MCF 10A (cell line): ENCODE measurements at regions not wholly inside any gene's neighbourhood (a gene's known extent, or its start where the extent isn't known, plus 50 kb on each side); places are given as distances from the start of the nearest gene placed in this dataset.

Source experiments
- BruUV-seq: library from RNA; stranded (reverse); fragments of 400-500 nt; replicated peaks from 2 replicates; lab custom pipeline; 2021; lab: Mats Ljungman, UMichigan
- CTCF ChIA-PET: fragments of 300-600 bp; sonication (Branson Sonifier 250); formaldehyde crosslinking; extraction: SDS; loops from one replicate; lab custom pipeline; 2021; ENCODE audit warnings: antibody characterized with exemption, inconsistent platforms; lab: Yijun Ruan, JAX
- POLR2A ChIA-PET: fragments of 300-600, 350-650 bp; sonication (Branson Sonifier 250); formaldehyde crosslinking; extraction: SDS; loops from one replicate; lab custom pipeline; 2020; ENCODE audit warnings: antibody characterized with exemption, inconsistent platforms; lab: Yijun Ruan, JAX
- DNase-seq: peaks from one replicate; pipeline ENCODE4 v3.0.0-alpha.2; 2018; ENCODE audit not compliant: unreplicated experiment
- H3K27ac Mint-ChIP-seq: one replicate; pipeline ENCODE4 v1.8.0; 2022; ENCODE audit warnings: mild to moderate bottlenecking, low read depth, mixed read lengths; ENCODE audit not compliant: unreplicated experiment
- H3K27me3 Mint-ChIP-seq: one replicate; pipeline ENCODE4 v1.8.0; 2022; ENCODE audit warnings: mixed read lengths; ENCODE audit not compliant: insufficient read depth, unreplicated experiment
- H3K36me3 Mint-ChIP-seq: one replicate; pipeline ENCODE4 v1.8.0; 2022; ENCODE audit warnings: mild to moderate bottlenecking, moderate library complexity, mixed read lengths; ENCODE audit not compliant: insufficient read depth, unreplicated experiment
- H3K4me1 Mint-ChIP-seq: one replicate; pipeline ENCODE4 v1.8.0; 2022; ENCODE audit warnings: mixed read lengths; ENCODE audit not compliant: insufficient read depth, unreplicated experiment
- H3K4me3 Mint-ChIP-seq: one replicate; pipeline ENCODE4 v1.8.0; 2022; ENCODE audit warnings: mild to moderate bottlenecking, moderate library complexity, mixed read lengths; ENCODE audit not compliant: unreplicated experiment
- H3K9me3 Mint-ChIP-seq: one replicate; pipeline ENCODE4 v1.8.0; 2022; ENCODE audit warnings: mixed read lengths; ENCODE audit not compliant: unreplicated experiment
- intact Hi-C: fragments of 100-400 bp; cut with micrococcal nuclease; formaldehyde crosslinking; loops from 2 replicates; pipeline ENCODE4 v1.14.1; 2022
- TF ChIP-seq, protein P1 (sequence below): fragments of 200-600 bp; IDR thresholded peaks from one replicate; pipeline ENCODE4 v1.8.0; 2022; ENCODE audit warnings: antibody characterized with exemption, mild to moderate bottlenecking; ENCODE audit not compliant: unreplicated experiment

DNA sequence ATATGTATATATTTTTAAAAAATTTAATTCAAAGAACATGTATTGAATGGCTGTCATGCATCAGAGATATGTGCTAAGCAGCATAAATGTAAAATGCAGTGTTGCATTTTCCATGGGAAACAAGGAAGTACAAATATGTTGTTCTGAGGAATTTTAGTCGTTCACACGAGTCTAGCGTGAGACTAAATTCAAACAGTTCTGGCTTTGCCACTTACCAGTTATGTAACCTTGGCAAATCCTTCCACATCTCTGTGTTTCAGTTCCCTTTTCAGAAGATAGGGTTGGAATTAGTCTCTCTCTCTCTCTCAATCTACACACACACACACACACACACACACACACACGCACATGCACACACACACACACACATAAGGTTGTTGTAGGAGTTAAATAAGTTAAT lies 305.4 kb downstream of the UTRN start:
- intact Hi-C loops = no loop called here
- TF ChIP-seq, protein P1, sequence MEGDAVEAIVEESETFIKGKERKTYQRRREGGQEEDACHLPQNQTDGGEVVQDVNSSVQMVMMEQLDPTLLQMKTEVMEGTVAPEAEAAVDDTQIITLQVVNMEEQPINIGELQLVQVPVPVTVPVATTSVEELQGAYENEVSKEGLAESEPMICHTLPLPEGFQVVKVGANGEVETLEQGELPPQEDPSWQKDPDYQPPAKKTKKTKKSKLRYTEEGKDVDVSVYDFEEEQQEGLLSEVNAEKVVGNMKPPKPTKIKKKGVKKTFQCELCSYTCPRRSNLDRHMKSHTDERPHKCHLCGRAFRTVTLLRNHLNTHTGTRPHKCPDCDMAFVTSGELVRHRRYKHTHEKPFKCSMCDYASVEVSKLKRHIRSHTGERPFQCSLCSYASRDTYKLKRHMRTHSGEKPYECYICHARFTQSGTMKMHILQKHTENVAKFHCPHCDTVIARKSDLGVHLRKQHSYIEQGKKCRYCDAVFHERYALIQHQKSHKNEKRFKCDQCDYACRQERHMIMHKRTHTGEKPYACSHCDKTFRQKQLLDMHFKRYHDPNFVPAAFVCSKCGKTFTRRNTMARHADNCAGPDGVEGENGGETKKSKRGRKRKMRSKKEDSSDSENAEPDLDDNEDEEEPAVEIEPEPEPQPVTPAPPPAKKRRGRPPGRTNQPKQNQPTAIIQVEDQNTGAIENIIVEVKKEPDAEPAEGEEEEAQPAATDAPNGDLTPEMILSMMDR = no peak
- Mint-ChIP-seq H3K9me3 (no peaks in the 10 kb centered on the region), H3K27ac (no peak overlapping the region), H3K4me1 (no peaks in the 10 kb centered on the region), H3K36me3 (no peaks in the 10 kb centered on the region), H3K4me3 (no peak overlapping the region), H3K27me3 (no peaks in the 10 kb centered on the region)
- ChIA-PET CTCF (interaction anchor here (0.7 to 1.1 kb wide), 2 partner anchors 342 to 547 kb away, joined by 3 to 5 read pairs; no protein-coding TSS in a partner anchor), POLR2A (interaction anchor here (0.6 kb wide), 1 partner anchor 211 kb away, joined by 3 read pairs; no protein-coding TSS in a partner anchor)
- BruUV-seq = no TSS peak
- no peak for DNase-seq

DNA sequence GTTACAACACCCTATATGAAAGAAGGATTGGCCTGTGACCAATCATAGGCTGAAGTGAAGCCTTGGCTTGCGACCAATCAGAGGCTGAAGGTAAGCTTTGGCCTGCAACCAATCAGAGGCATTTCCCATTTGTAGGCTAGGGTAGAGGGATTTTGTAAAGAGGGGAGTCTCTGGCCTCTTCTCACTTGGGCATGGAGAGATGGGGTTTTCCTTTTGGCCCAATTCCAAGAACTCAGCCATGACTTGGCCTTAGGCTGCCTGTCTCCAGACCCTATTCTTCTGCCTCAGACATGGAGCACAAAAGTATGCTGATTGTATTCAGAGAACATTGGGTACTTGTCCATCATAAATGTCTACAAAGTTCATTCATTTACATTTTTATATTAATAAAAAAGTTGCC lies 308.3 kb downstream of the UTRN start:
- DNase-seq = no peak
- intact Hi-C loops = no loop called here
- no peak overlapping the region for H3K4me3 Mint-ChIP-seq
- TF ChIP-seq, protein P1 = no peak
- ChIA-PET CTCF (interaction anchor here (0.6 kb wide), 2 partner anchors 337 to 617 kb away, joined by 3 read pairs; no protein-coding TSS in a partner anchor), POLR2A (no interaction called here)
- no TSS peak for BruUV-seq
- H3K27me3 Mint-ChIP-seq = no peaks in the 10 kb centered on the region
- H3K4me1 Mint-ChIP-seq = no peaks in the 10 kb centered on the region
- no peak overlapping the region for H3K27ac Mint-ChIP-seq
- no peaks in the 10 kb centered on the region for H3K36me3 Mint-ChIP-seq
- no peaks in the 10 kb centered on the region for H3K9me3 Mint-ChIP-seq

DNA sequence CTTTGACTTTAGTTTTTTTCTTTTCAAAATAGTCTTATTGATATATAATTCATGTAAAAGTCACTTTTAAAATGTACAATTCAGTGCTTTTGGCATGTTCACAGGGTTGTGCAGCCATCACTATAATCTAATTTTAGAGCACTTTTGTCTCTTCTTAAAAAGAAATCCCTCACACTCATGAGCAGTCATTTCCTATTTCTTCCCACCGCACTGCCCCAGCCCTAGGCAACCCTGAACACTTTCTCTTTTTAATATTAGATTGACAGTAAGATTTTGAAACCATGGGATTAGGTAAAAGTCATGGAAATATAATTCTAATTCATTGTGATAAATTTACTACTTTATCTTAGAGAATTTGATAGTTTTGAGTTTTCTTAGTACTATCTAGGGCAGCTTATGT lies 309.4 kb downstream of the UTRN start:
- Mint-ChIP-seq H3K4me1 (no peaks in the 10 kb centered on the region), H3K4me3 (no peak overlapping the region), H3K27ac (no peak overlapping the region), H3K27me3 (no peaks in the 10 kb centered on the region), H3K9me3 (no peaks in the 10 kb centered on the region), H3K36me3 (no peaks in the 10 kb centered on the region)
- DNase-seq = no peak
- BruUV-seq = no TSS peak
- POLR2A ChIA-PET = interaction anchor here (0.6 kb wide), 1 partner anchor 17 kb away, joined by 3 read pairs; no protein-coding TSS in a partner anchor
- TF ChIP-seq, protein P1 = no peak
- intact Hi-C loops = no loop called here
- CTCF ChIA-PET = interaction anchor here (1.0 kb wide), 1 partner anchor 1039 kb away, joined by 3 read pairs; no protein-coding TSS in a partner anchor

DNA sequence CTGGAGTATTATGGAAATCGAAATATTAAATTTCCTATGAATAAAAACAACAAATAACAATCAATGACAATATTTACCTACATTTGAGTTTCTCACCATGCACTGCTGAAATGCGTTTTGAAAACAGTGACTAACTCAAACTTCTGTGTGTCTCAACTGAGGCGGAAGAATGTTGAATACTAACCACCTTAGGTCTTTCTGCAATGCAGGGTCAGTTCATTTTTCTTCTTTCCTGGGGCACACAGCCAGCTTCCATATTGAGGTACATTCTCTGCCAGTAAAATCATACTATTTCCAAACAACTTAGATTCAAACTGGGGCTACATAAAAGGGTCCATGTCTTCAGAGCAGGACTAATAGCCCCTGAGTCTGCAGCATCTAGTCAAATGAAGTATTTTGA lies 310.1 kb downstream of the UTRN start:
- intact Hi-C loops = no loop called here
- DNase-seq = no peak
- CTCF ChIA-PET = interaction anchor here (1.0 kb wide), 1 partner anchor 1038 kb away, joined by 3 read pairs; no protein-coding TSS in a partner anchor
- TF ChIP-seq, protein P1 = no peak
- no peak overlapping the region for H3K4me3 Mint-ChIP-seq
- POLR2A ChIA-PET = no interaction called here
- H3K4me1 Mint-ChIP-seq = no peaks in the 10 kb centered on the region
- no peaks in the 10 kb centered on the region for H3K9me3 Mint-ChIP-seq
- BruUV-seq = no TSS peak
- no peaks in the 10 kb centered on the region for H3K27me3 Mint-ChIP-seq
- no peak overlapping the region for H3K27ac Mint-ChIP-seq
- H3K36me3 Mint-ChIP-seq = peaks cover 4% of the 10 kb centered on the region
